Nephron progenitor cell (in vitro differentiated cells): ENCODE measurements at regions not wholly inside any gene's neighbourhood (a gene's known extent, or its start where the extent isn't known, plus 50 kb on each side); places are given as distances from the start of the nearest gene placed in this dataset.

Source experiments
- DNase-seq: peaks from one replicate; pipeline ENCODE4 v3.0.0; 2021
- H3K27ac Mint-ChIP-seq: 2 replicates; pipeline ENCODE4 v1.8.0; 2021; ENCODE audit warnings: mild to moderate bottlenecking, moderate library complexity, mixed read lengths
- H3K27me3 Mint-ChIP-seq: 2 replicates; pipeline ENCODE4 v1.8.0; 2021; ENCODE audit warnings: mild to moderate bottlenecking, low read depth, mixed read lengths; ENCODE audit not compliant: poor library complexity
- H3K36me3 Mint-ChIP-seq: 2 replicates; pipeline ENCODE4 v1.8.0; 2021; ENCODE audit warnings: low read depth, mixed read lengths
- H3K4me1 Mint-ChIP-seq: 2 replicates; pipeline ENCODE4 v1.8.0; 2021; ENCODE audit warnings: mixed read lengths
- H3K4me3 Mint-ChIP-seq: 2 replicates; pipeline ENCODE4 v1.8.0; 2021; ENCODE audit warnings: mild to moderate bottlenecking, moderate library complexity, mixed read lengths
- H3K9me3 Mint-ChIP-seq: 2 replicates; pipeline ENCODE4 v1.8.0; 2021; ENCODE audit warnings: mild to moderate bottlenecking, moderate library complexity, mixed read lengths
- TF ChIP-seq, protein P1 (sequence below): fragments of 200-600 bp; sonication (generic); IDR thresholded peaks from 2 replicates; pipeline ENCODE4 v1.5.0; 2021; ENCODE audit warnings: antibody characterized with exemption

DNA sequence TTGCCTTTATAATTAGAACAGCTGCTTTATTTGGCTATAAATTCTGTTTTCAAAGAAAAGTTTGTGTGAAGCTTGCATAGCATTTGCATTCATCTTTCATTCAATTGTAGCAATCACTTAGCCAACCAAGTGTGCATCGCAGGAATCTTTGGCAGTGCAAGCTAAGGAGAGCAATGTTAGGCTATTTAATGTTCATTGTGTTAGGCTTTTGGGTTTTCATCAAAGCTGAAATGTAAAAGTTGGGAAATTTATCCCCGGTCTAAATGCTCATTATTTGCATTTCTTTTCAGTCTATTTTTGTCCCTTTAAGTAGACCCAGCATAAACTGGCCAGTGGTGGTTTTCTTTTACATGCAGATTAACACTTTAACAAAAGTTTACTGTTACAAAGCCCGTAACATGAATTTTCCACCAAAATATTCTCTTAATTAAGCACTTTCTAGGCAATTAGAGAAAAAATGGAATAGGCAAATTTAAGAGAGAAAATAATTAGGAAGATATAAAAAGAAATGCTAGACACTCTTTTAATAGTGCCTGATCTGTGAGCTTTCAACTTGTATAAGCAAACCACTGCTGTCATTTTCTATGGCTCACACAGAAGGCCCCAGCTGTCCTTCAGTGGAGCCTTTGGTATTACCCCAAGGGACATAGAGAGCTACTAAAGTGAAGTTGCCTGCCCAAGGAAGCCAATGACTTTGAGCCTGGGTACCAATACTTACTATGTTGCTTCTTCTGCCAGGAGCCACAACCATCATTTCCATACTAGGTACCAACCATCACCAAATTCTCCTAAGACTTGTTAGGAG, 898.9 kb upstream of the SEL1L start:
- Mint-ChIP-seq H3K9me3 (peaks cover under 1% of the 10 kb centered on the region), H3K36me3 (no peaks in the 10 kb centered on the region), H3K4me1 (no peaks in the 10 kb centered on the region), H3K27me3 (no peaks in the 10 kb centered on the region), H3K4me3 (no peak overlapping the region), H3K27ac (no peak overlapping the region)
- no peak for DNase-seq
- TF ChIP-seq, protein P1, sequence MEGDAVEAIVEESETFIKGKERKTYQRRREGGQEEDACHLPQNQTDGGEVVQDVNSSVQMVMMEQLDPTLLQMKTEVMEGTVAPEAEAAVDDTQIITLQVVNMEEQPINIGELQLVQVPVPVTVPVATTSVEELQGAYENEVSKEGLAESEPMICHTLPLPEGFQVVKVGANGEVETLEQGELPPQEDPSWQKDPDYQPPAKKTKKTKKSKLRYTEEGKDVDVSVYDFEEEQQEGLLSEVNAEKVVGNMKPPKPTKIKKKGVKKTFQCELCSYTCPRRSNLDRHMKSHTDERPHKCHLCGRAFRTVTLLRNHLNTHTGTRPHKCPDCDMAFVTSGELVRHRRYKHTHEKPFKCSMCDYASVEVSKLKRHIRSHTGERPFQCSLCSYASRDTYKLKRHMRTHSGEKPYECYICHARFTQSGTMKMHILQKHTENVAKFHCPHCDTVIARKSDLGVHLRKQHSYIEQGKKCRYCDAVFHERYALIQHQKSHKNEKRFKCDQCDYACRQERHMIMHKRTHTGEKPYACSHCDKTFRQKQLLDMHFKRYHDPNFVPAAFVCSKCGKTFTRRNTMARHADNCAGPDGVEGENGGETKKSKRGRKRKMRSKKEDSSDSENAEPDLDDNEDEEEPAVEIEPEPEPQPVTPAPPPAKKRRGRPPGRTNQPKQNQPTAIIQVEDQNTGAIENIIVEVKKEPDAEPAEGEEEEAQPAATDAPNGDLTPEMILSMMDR = no peak

DNA sequence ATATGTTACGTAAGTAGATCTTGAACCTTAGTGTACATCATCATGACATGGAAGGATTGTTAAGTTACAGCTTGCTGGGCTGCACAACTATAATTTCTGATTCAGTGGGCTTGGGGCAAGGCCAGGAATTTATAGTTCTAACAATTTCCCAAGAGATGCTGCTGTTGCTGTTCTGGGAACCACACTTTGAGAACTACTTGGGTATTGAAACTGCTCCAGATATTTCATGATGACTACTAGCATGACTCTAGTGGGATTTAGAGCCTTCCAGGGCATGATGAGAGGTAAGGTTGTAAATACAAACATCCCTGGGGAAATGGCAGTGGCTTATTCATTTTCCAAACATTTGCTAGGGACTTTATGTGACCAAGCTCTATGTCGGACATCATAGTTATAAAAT, 904.8 kb upstream of the SEL1L start:
- H3K9me3 Mint-ChIP-seq = no peaks in the 10 kb centered on the region
- no peak overlapping the region for H3K27ac Mint-ChIP-seq
- H3K4me1 Mint-ChIP-seq = no peaks in the 10 kb centered on the region
- DNase-seq = no peak
- H3K36me3 Mint-ChIP-seq = no peaks in the 10 kb centered on the region
- H3K4me3 Mint-ChIP-seq = no peak overlapping the region
- H3K27me3 Mint-ChIP-seq = no peaks in the 10 kb centered on the region
- TF ChIP-seq, protein P1 = no peak

DNA sequence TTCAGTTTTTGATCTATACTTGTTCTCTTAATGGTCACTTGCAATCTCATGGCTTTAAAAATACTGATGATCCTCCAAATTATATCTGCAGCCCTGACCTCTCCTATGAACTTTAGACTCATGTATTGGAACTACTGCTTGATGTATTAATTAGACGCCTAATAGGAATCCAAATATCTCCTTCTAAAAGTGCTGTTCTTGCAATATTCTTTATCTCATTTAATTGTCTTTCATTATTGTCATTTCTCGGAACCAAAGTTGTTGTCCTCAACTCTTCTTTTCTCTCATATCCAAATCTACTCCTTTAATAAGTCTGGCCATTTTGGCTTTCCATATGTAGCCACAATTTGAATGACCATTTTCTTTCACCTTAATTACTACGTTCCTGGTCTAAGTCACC, 907.6 kb upstream of the SEL1L start:
- H3K9me3 Mint-ChIP-seq = no peaks in the 10 kb centered on the region

DNA sequence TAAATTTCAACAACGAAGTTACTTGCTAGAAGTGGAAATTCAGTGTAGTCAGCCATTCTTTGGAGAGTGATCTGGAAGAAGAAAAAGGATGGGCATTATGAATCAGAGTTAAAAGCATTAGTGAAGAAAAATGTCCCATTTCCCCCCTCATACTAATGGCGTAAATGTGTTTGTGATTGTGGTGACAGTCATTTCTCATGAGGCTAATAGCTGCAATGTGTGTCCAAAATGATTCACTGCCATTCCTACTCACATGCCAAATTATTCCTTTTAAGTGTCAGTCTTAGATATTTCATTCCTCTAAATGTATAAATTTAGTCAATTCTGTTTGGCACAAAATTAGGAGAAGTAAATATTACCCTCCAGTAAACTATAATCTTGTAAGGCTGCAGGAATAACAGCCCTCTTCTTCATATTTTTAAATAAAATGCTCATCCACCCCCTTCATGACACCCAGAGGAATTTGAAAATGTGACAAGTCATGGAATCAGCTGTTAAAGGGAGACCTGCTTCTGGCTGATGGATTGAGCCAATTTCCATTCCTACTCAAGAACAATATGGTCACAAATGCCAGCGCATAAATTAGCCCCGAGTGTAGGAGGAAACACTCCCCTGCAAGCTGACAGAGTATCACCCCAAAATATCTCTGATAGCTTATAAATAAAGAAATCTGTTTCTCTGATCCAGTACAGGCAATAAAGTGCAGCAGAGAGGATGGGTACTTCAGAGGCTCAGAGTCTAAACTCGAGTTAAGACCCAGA, 912.3 kb upstream of the SEL1L start:
- TF ChIP-seq, protein P1 = no peak
- no peaks in the 10 kb centered on the region for H3K36me3 Mint-ChIP-seq
- H3K27me3 Mint-ChIP-seq = no peaks in the 10 kb centered on the region
- H3K9me3 Mint-ChIP-seq = no peaks in the 10 kb centered on the region
- no peaks in the 10 kb centered on the region for H3K4me1 Mint-ChIP-seq
- no peak overlapping the region for H3K27ac Mint-ChIP-seq
- no peak for DNase-seq
- H3K4me3 Mint-ChIP-seq = no peak overlapping the region

More for the DNA sequence above, 907.6 kb upstream of the SEL1L start:
- Mint-ChIP-seq H3K27me3 (no peaks in the 10 kb centered on the region), H3K27ac (no peak overlapping the region), H3K36me3 (no peaks in the 10 kb centered on the region), H3K4me1 (no peaks in the 10 kb centered on the region), H3K4me3 (no peak overlapping the region)
- DNase-seq = no peak
- TF ChIP-seq, protein P1 = no peak

DNA sequence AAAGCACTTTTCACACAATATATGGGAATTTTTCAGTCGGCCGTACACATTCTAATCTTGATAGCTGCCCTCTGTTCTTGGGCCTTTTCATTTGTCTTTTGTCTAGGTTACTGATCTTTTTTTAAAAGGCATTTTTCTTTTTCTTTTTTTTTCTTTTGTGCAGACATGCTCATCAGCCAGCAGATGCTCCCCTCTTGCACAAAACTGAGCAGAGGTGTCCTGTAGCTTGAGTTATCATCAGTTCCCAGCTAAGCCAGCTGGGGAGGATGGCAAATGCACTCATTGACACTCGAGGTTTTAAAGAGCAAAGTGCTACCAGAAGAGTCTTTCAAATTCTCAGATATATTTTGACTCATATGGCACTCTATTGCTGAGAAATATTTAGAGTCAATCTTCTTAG, 913.9 kb upstream of the SEL1L start:
- Mint-ChIP-seq H3K4me3 (no peak overlapping the region), H3K36me3 (no peaks in the 10 kb centered on the region), H3K9me3 (no peaks in the 10 kb centered on the region), H3K4me1 (no peaks in the 10 kb centered on the region), H3K27ac (peak overlapping the region; percentile 11), H3K27me3 (no peaks in the 10 kb centered on the region)
- peak; percentile 3 for DNase-seq
- TF ChIP-seq, protein P1 = no peak
